HEK293 (cell line): ENCODE measurements at regions not wholly inside any gene's neighbourhood (a gene's known extent, or its start where the extent isn't known, plus 50 kb on each side); places are given as distances from the start of the nearest gene placed in this dataset.

Source experiments
- CTCF ChIA-PET: fragments of 350-600 bp; formaldehyde crosslinking; extraction: SDS; loops from one replicate; lab custom pipeline; 2021; ENCODE audit warnings: antibody characterized with exemption; lab: Yijun Ruan, JAX
- POLR2A ChIA-PET: fragments of 300-600 bp; formaldehyde crosslinking; extraction: SDS; loops from one replicate; lab custom pipeline; 2020; ENCODE audit warnings: antibody characterized with exemption, inconsistent platforms; lab: Yijun Ruan, JAX
- H3K27ac ChIP-seq: fragments of 200-500 bp; sonication (Bioruptor generic); 2 replicates; pipeline ENCODE4 v1.5.1; 2014; ENCODE audit warnings: low read depth, low read length, control low read depth, inconsistent platforms; ENCODE audit errors: extremely low read depth
- H3K36me3 ChIP-seq, 2 experiments: fragments of 200-500 bp in 1 of 2; sonication (Bioruptor generic) in 1 of 2; 1 replicate in 1 of 2; 2 replicates in 1 of 2; pipeline ENCODE4 v1.5.1; 2014 to 2017; ENCODE audit warnings: inconsistent platforms in 2 of 2, low read length in 2 of 2; ENCODE audit not compliant: control insufficient read depth in 2 of 2, insufficient read depth in 1 of 2
- H3K4me1 ChIP-seq: fragments of 200-500 bp; sonication (Bioruptor generic); 2 replicates; pipeline ENCODE4 v1.5.1; 2014; ENCODE audit warnings: mild to moderate bottlenecking, low read length, inconsistent platforms; ENCODE audit not compliant: control insufficient read depth, insufficient read depth
- H3K4me3 ChIP-seq: 2 replicates; pipeline ENCODE4 v1.5.1; 2011; ENCODE audit warnings: low read depth, mild to moderate bottlenecking, control low read depth, low read length, moderate library complexity
- H3K9me3 ChIP-seq: fragments of 200-500 bp; sonication (Bioruptor generic); 2 replicates; pipeline ENCODE4 v1.5.1; 2014; ENCODE audit warnings: low read depth, low read length, inconsistent platforms; ENCODE audit not compliant: control insufficient read depth, insufficient read depth
- BCL6B ChIP-seq: fragments of 450-650 bp; formaldehyde crosslinking; IDR thresholded peaks from 2 replicates; pipeline ENCODE4 v1.5.1; 2017; ENCODE audit warnings: missing biosample characterization, missing genetic modification characterization
- ELK4 ChIP-seq: IDR thresholded peaks from 2 replicates; pipeline ENCODE4 v1.6.1; 2011; ENCODE audit warnings: mild to moderate bottlenecking, low read depth, low read length, borderline replicate concordance
- GLI2 ChIP-seq: fragments of 450-650 bp; formaldehyde crosslinking; IDR thresholded peaks from 2 replicates; pipeline ENCODE4; 2017; ENCODE audit warnings: missing biosample characterization, missing genetic modification characterization, low read depth, borderline replicate concordance
- HIC1 ChIP-seq: fragments of 450-650 bp; formaldehyde crosslinking; IDR thresholded peaks from 2 replicates; pipeline ENCODE4 v1.5.1; 2016; ENCODE audit warnings: missing biosample characterization, missing genetic modification characterization
- MZF1 ChIP-seq: fragments of 450-650 bp; formaldehyde crosslinking; IDR thresholded peaks from 2 replicates; pipeline ENCODE4 v1.5.1; 2017; ENCODE audit warnings: missing biosample characterization, missing genetic modification characterization, borderline replicate concordance
- PRDM1 ChIP-seq: fragments of 450-650 bp; formaldehyde crosslinking; IDR thresholded peaks from 2 replicates; pipeline ENCODE4; 2016; ENCODE audit warnings: missing biosample characterization, missing genetic modification characterization
- REPIN1 ChIP-seq: fragments of 450-650 bp; formaldehyde crosslinking; IDR thresholded peaks from 2 replicates; pipeline ENCODE4 v1.5.1; 2017; ENCODE audit warnings: missing biosample characterization, missing genetic modification characterization, low read depth
- SALL2 ChIP-seq: fragments of 450-650 bp; formaldehyde crosslinking; IDR thresholded peaks from 2 replicates; pipeline ENCODE4 v1.5.0; 2017; ENCODE audit warnings: missing biosample characterization, mild to moderate bottlenecking, missing genetic modification characterization, borderline replicate concordance
- SP2 ChIP-seq: fragments of 450-650 bp; formaldehyde crosslinking; IDR thresholded peaks from 2 replicates; pipeline ENCODE4 v1.5.1; 2016; ENCODE audit warnings: missing biosample characterization, missing genetic modification characterization
- TRIM28 ChIP-seq: IDR thresholded peaks from 2 replicates; pipeline ENCODE4 v1.6.1; 2011; ENCODE audit warnings: low read length, control low read depth, borderline replicate concordance
- ZFP37 ChIP-seq: fragments of 450-650 bp; formaldehyde crosslinking; IDR thresholded peaks from 2 replicates; pipeline ENCODE4 v1.5.1; 2016; ENCODE audit warnings: missing biosample characterization, missing genetic modification characterization
- ZNF202 ChIP-seq: fragments of 450-650 bp; formaldehyde crosslinking; IDR thresholded peaks from 2 replicates; pipeline ENCODE4 v1.5.1; 2016; ENCODE audit warnings: missing biosample characterization, missing genetic modification characterization, borderline replicate concordance
- ZNF280C ChIP-seq: fragments of 450-650 bp; formaldehyde crosslinking; IDR thresholded peaks from 2 replicates; pipeline ENCODE4 v1.5.1; 2016; ENCODE audit warnings: missing biosample characterization, missing genetic modification characterization
- ZNF324 ChIP-seq: fragments of 450-650 bp; formaldehyde crosslinking; IDR thresholded peaks from 2 replicates; pipeline ENCODE4 v1.5.1; 2016; ENCODE audit warnings: missing biosample characterization, missing genetic modification characterization
- ZNF433 ChIP-seq: fragments of 450-650 bp; formaldehyde crosslinking; IDR thresholded peaks from 2 replicates; pipeline ENCODE4 v1.5.1; 2016; ENCODE audit warnings: missing biosample characterization, missing genetic modification characterization, low read depth
- ZNF488 ChIP-seq: fragments of 450-650 bp; formaldehyde crosslinking; IDR thresholded peaks from 2 replicates; pipeline ENCODE4 v1.5.1; 2016; ENCODE audit warnings: missing biosample characterization, missing genetic modification characterization
- ZNF521 ChIP-seq: fragments of 450-650 bp; formaldehyde crosslinking; IDR thresholded peaks from 2 replicates; pipeline ENCODE4 v1.5.1; 2017; ENCODE audit warnings: missing biosample characterization, mild to moderate bottlenecking, missing genetic modification characterization
- ZNF677 ChIP-seq: fragments of 450-650 bp; IDR thresholded peaks from 2 replicates; pipeline ENCODE4 v1.5.0; 2018; ENCODE audit warnings: missing biosample characterization, mild to moderate bottlenecking, missing genetic modification characterization, moderate library complexity
- ZNF768 ChIP-seq: fragments of 450-650 bp; formaldehyde crosslinking; IDR thresholded peaks from 2 replicates; pipeline ENCODE4 v1.5.1; 2018; ENCODE audit warnings: missing biosample characterization, mild to moderate bottlenecking, missing genetic modification characterization
- ZSCAN4 ChIP-seq: fragments of 450-650 bp; formaldehyde crosslinking; IDR thresholded peaks from 2 replicates; pipeline ENCODE4 v1.5.1; 2017; ENCODE audit warnings: missing biosample characterization, missing genetic modification characterization
- ZSCAN5A ChIP-seq: fragments of 450-650 bp; formaldehyde crosslinking; IDR thresholded peaks from 2 replicates; pipeline ENCODE4 v1.5.1; 2016; ENCODE audit warnings: missing biosample characterization, missing genetic modification characterization

GRCh38 chr11:92492372-92492771, 267.8 kb downstream of the FAT3 start (continued):
- TF ChIP-seq HIC1 (tag by site-specific recombination), result no peak
- no peak for TF ChIP-seq SALL2 (tag by site-specific recombination)

- Histone ChIP-seq H3K9me3 (no peaks in the 10 kb centered on the region), H3K36me3 (no peaks in the 10 kb centered on the region), H3K4me3 (no peak overlapping the region), H3K27ac (no peak overlapping the region), H3K4me1 (no peaks in the 10 kb centered on the region)
- POLR2A ChIA-PET, result no interaction called here
- TF ChIP-seq ZNF324 (tag by site-specific recombination) (no peak), ZSCAN5A (tag by site-specific recombination) (no peak), PRDM1 (tag by site-specific recombination) (no peak), GLI2 (tag by site-specific recombination) (no peak), ZSCAN4 (tag by site-specific recombination) (no peak), ELK4 (no peak), ZNF433 (no peak), ZFP37 (tag by site-specific recombination) (no peak), MZF1 (tag by site-specific recombination) (no peak), BCL6B (tag by site-specific recombination) (no peak), ZNF280C (no peak), TRIM28 (no peak), ZNF521 (tag by site-specific recombination) (no peak), ZNF677 (no peak), ZNF202 (no peak), ZNF768 (tag by site-specific recombination) (no peak), REPIN1 (no peak), ZNF488 (tag by site-specific recombination) (no peak), SP2 (tag by site-specific recombination) (no peak)
- CTCF ChIA-PET, result no interaction called here
Measured at GRCh38 chr11:92495107-92495793, 270.6 kb downstream of the FAT3 start.
